HCT116 (cell line): ENCODE measurements at regions not wholly inside any gene's neighbourhood (a gene's known extent, or its start where the extent isn't known, plus 50 kb on each side); places are given as distances from the start of the nearest gene placed in this dataset.

Source experiments
- ATAC-seq: fragments of 200-7000 bp; cut with Tn5 transposase; 2 replicates; pipeline ENCODE4 v1.9.1; 2020; ENCODE audit warnings: mild to moderate bottlenecking, moderate library complexity
- BruUV-seq: library from RNA; stranded (reverse); fragments of 400-500 nt; replicated peaks from 2 replicates; lab custom pipeline; 2021; lab: Mats Ljungman, UMichigan
- CTCF ChIA-PET: fragments of 300-600 bp; sonication (Branson Sonifier 250); formaldehyde crosslinking; loops from one replicate; lab custom pipeline; 2021; ENCODE audit warnings: antibody characterized with exemption; lab: Charles Lee
- POLR2A ChIA-PET: fragments of 300-600, 350-600 bp; sonication (Branson Sonifier 250); formaldehyde crosslinking; loops from one replicate; lab custom pipeline; 2021; ENCODE audit warnings: antibody characterized with exemption; lab: Charles Lee
- RAD21 ChIA-PET, 2 experiments: fragments of 300-600 bp; sonication (Branson Sonifier 250); formaldehyde crosslinking; loops; one replicate each; lab custom pipeline; 2023; ENCODE audit warnings: low total read pairs in 2 of 2; ENCODE audit not compliant: uncharacterized antibody in 2 of 2, unreplicated experiment in 2 of 2, low non-redundant PET in 1 of 2; lab: Charles Lee
- DNase-seq: peaks from one replicate; pipeline ENCODE4 v3.0.0-alpha.2; 2010; ENCODE audit warnings: low read depth, low spot score
- H2AFZ ChIP-seq: fragments of 200-600 bp; shearing (Covaris generic), sonication (generic); 2 replicates; pipeline ENCODE4 v1.6.1; 2017; ENCODE audit warnings: low read depth, mixed run types, mixed read lengths, antibody characterized with exemption, low read length; ENCODE audit not compliant: poor library complexity, severe bottlenecking
- H3K27ac ChIP-seq: 2 replicates; pipeline ENCODE4 v1.5.1; 2012; ENCODE audit warnings: low read depth, low read length
- H3K27me3 ChIP-seq: fragments of 200-600 bp; sonication (generic); 2 replicates; pipeline ENCODE4 v1.6.1; 2016; ENCODE audit warnings: mixed run types, low read length, mixed read lengths; ENCODE audit not compliant: insufficient read depth
- H3K36me3 ChIP-seq, 2 experiments: fragments of 200-500 bp in 1 of 2; fragments of 200-600 bp in 1 of 2; sonication (Bioruptor generic) in 1 of 2; sonication (generic) in 1 of 2; 2 replicates each; pipeline versions ENCODE4 v1.5.1 to v1.6.1; 2014 to 2016; ENCODE audit warnings: low read length in 2 of 2, inconsistent platforms in 1 of 2, mixed read lengths in 1 of 2, mixed run types in 1 of 2; ENCODE audit not compliant: insufficient read depth in 2 of 2, control insufficient read depth in 1 of 2
- H3K4me1 ChIP-seq, 2 experiments: fragments of 200-600 bp in 1 of 2; sonication (generic) in 1 of 2; 2 replicates each; pipeline versions ENCODE4 v1.5.1 to v1.6.1; 2012 to 2017; ENCODE audit warnings: low read length in 2 of 2, inconsistent platforms in 1 of 2, mild to moderate bottlenecking in 1 of 2, mixed read lengths in 1 of 2, mixed run types in 1 of 2, moderate library complexity in 1 of 2; ENCODE audit not compliant: insufficient read depth in 2 of 2, control insufficient read depth in 1 of 2
- H3K4me2 ChIP-seq: fragments of 200-600 bp; sonication (generic); 2 replicates; pipeline ENCODE4 v1.6.1; 2017; ENCODE audit warnings: mixed run types, low read length, mixed read lengths
- H3K4me3 ChIP-seq, 2 experiments: fragments of 200-600 bp in 1 of 2; sonication (generic) in 1 of 2; replicated peaks in 1 of 2; 2 replicates each; pipeline ENCODE4 v1.5.1; 2011 to 2016; ENCODE audit warnings: low read length in 2 of 2, control low read depth in 1 of 2, low read depth in 1 of 2, mild to moderate bottlenecking in 1 of 2, mixed read lengths in 1 of 2, mixed run types in 1 of 2
- H3K79me2 ChIP-seq: fragments of 200-600 bp; sonication (generic); 2 replicates; pipeline ENCODE4 v1.6.1; 2017; ENCODE audit warnings: mild to moderate bottlenecking, mixed run types, low read length, moderate library complexity, mixed read lengths; ENCODE audit not compliant: insufficient read depth
- H3K9ac ChIP-seq: fragments of 200-600 bp; sonication (generic); 2 replicates; pipeline ENCODE4 v1.6.1; 2016; ENCODE audit warnings: low read length, mixed read lengths
- H3K9me2 ChIP-seq: fragments of 200-600 bp; sonication (generic), shearing (Covaris generic); 2 replicates; pipeline ENCODE4 v1.6.1; 2017; ENCODE audit warnings: mixed run types, mild to moderate bottlenecking, moderate library complexity; ENCODE audit not compliant: insufficient read depth
- H3K9me3 ChIP-seq, 2 experiments: fragments of 200-500 bp in 1 of 2; fragments of 200-600 bp in 1 of 2; sonication (Bioruptor generic) in 1 of 2; sonication (generic) in 1 of 2; 2 replicates each; pipeline ENCODE4 v1.6.1; 2014 to 2017; ENCODE audit warnings: low read length in 2 of 2, mixed read lengths in 2 of 2, inconsistent platforms in 1 of 2, low read depth in 1 of 2, mild to moderate bottlenecking in 1 of 2, mixed run types in 1 of 2, moderate library complexity in 1 of 2; ENCODE audit not compliant: control insufficient read depth in 1 of 2, insufficient read depth in 1 of 2
- H4K20me1 ChIP-seq: fragments of 200-600 bp; sonication (generic), shearing (Covaris generic); 2 replicates; pipeline ENCODE4 v1.6.1; 2017; ENCODE audit warnings: mixed run types, mild to moderate bottlenecking, moderate library complexity; ENCODE audit not compliant: insufficient read depth
- ATF3 ChIP-seq: IDR thresholded peaks from 2 replicates; pipeline ENCODE4 v1.6.1; 2012
- CBX3 ChIP-seq: IDR thresholded peaks from 2 replicates; pipeline ENCODE4 v1.6.1; 2012; ENCODE audit warnings: low read depth
- CEBPB ChIP-seq: IDR thresholded peaks from 2 replicates; pipeline ENCODE4 v1.6.1; 2012; ENCODE audit warnings: low read depth
- EGR1 ChIP-seq: IDR thresholded peaks from 2 replicates; pipeline ENCODE4 v1.6.1; 2012; ENCODE audit warnings: low read depth
- ELF1 ChIP-seq: IDR thresholded peaks from 2 replicates; pipeline ENCODE4 v1.6.1; 2012; ENCODE audit warnings: low read depth, borderline replicate concordance
- EZH2 ChIP-seq: fragments of 200-600 bp; sonication (generic); IDR thresholded peaks from 2 replicates; pipeline ENCODE4 v1.6.1; 2017; ENCODE audit warnings: antibody characterized with exemption, mixed run types
- EZH2phosphoT487 ChIP-seq: fragments of 200-600 bp; IDR thresholded peaks from 2 replicates; pipeline ENCODE4 v1.6.1; 2018; ENCODE audit warnings: antibody characterized with exemption, borderline replicate concordance
- FOSL1 ChIP-seq: IDR thresholded peaks from 2 replicates; pipeline ENCODE4 v1.6.1; 2012; ENCODE audit warnings: low read depth
- POLR2A ChIP-seq: IDR thresholded peaks from 2 replicates; pipeline ENCODE4 v1.7.0; 2011; ENCODE audit warnings: borderline replicate concordance; ENCODE audit not compliant: insufficient read depth, insufficient read length; ENCODE audit errors: extremely low read depth
- POLR2AphosphoS5 ChIP-seq: IDR thresholded peaks from 2 replicates; pipeline ENCODE4 v1.6.1; 2011; ENCODE audit warnings: mild to moderate bottlenecking, low read depth, low read length, moderate library complexity
- RAD21 ChIP-seq: IDR thresholded peaks from 2 replicates; pipeline ENCODE4 v1.6.1; 2012; ENCODE audit warnings: low read depth, mild to moderate bottlenecking
- REST ChIP-seq: IDR thresholded peaks from 2 replicates; pipeline ENCODE4 v1.6.1; 2012; ENCODE audit warnings: low read depth
- SIN3A ChIP-seq: IDR thresholded peaks from 2 replicates; pipeline ENCODE4 v1.6.1; 2012; ENCODE audit warnings: low read depth
- SP1 ChIP-seq: IDR thresholded peaks from 2 replicates; pipeline ENCODE4 v1.6.1; 2012; ENCODE audit warnings: low read depth
- TCF7L2 ChIP-seq: IDR thresholded peaks from 2 replicates; pipeline ENCODE4 v1.7.0; 2011; ENCODE audit warnings: borderline replicate concordance, inconsistent platforms; ENCODE audit not compliant: insufficient read depth, insufficient read length; ENCODE audit errors: extremely low read depth
- YY1 ChIP-seq: IDR thresholded peaks from 2 replicates; pipeline ENCODE4 v1.6.1; 2011; ENCODE audit warnings: low read length, low read depth, moderate library complexity, mild to moderate bottlenecking; ENCODE audit not compliant: insufficient replicate concordance; ENCODE audit errors: extremely low read depth
- ZNF274 ChIP-seq: fragments of 200-500 bp; sonication (Bioruptor generic); IDR thresholded peaks from 2 replicates; pipeline ENCODE4 v1.6.1; 2014; ENCODE audit warnings: mild to moderate bottlenecking, low read depth, low read length, inconsistent platforms
- intact Hi-C: fragments of 100-400 bp; cut with micrococcal nuclease; formaldehyde crosslinking; loops from 2 replicates; pipeline ENCODE4 v1.10.0; 2022

- no peak overlapping the region for H3K9ac ChIP-seq
- ChIA-PET RAD21 (no interaction called here), CTCF (no interaction called here), POLR2A (no interaction called here)
- no peaks in the 10 kb centered on the region for H3K4me1 ChIP-seq
- H3K36me3 ChIP-seq, result no peaks in the 10 kb centered on the region
- no peak overlapping the region for H2AFZ ChIP-seq
- intact Hi-C loops, result no loop called here
- no peak for TF ChIP-seq EZH2
- TF ChIP-seq TCF7L2, result no peak
- no peak for TF ChIP-seq CBX3
- no peak for TF ChIP-seq SIN3A
- TF ChIP-seq SP1, result no peak
- DNase-seq (no peak), ATAC-seq (no peak)
- BruUV-seq, result no TSS peak
- no peak overlapping the region for H3K4me3 ChIP-seq
- H3K9me3 ChIP-seq, result no peaks in the 10 kb centered on the region
- no peaks in the 10 kb centered on the region for H3K9me2 ChIP-seq
- no peaks in the 10 kb centered on the region for H3K27me3 ChIP-seq
- H3K79me2 ChIP-seq, result no peaks in the 10 kb centered on the region
- H3K4me2 ChIP-seq, result no peak overlapping the region
- no peaks in the 10 kb centered on the region for H4K20me1 ChIP-seq
- H3K27ac ChIP-seq, result no peak overlapping the region
These were observed 254.6 kb downstream of the GASK1B start for GRCh38 chr4:157918036-157918832.

- H3K4me3 ChIP-seq, result no peak overlapping the region
- no TSS peak for BruUV-seq
- H2AFZ ChIP-seq, result no peak overlapping the region
- no peaks in the 10 kb centered on the region for H3K9me2 ChIP-seq
- no peak for TF ChIP-seq EZH2
- TF ChIP-seq ATF3, result no peak
- TF ChIP-seq ZNF274, result no peak
- TF ChIP-seq POLR2A, result no peak
- no peak for TF ChIP-seq CEBPB
- no peak for TF ChIP-seq ELF1
- TF ChIP-seq RAD21, result no peak
- TF ChIP-seq EZH2phosphoT487, result no peak
- no peak for TF ChIP-seq TCF7L2
- TF ChIP-seq YY1, result no peak
- TF ChIP-seq CBX3, result no peak
- no peak for TF ChIP-seq REST
- no peak for TF ChIP-seq POLR2AphosphoS5
- TF ChIP-seq FOSL1, result no peak
- TF ChIP-seq EGR1, result no peak
- no peaks in the 10 kb centered on the region for H3K9me3 ChIP-seq
- H3K27me3 ChIP-seq, result no peaks in the 10 kb centered on the region
- RAD21 ChIA-PET, result no interaction called here
- CTCF ChIA-PET, result no interaction called here
- no peak overlapping the region for H3K9ac ChIP-seq
- no peak for DNase-seq
- intact Hi-C loops, result no loop called here
- H4K20me1 ChIP-seq, result no peaks in the 10 kb centered on the region
- no peaks in the 10 kb centered on the region for H3K36me3 ChIP-seq
- no peak for ATAC-seq
- no peaks in the 10 kb centered on the region for H3K79me2 ChIP-seq
- H3K4me2 ChIP-seq, result no peak overlapping the region
- no peaks in the 10 kb centered on the region for H3K4me1 ChIP-seq
- no peak overlapping the region for H3K27ac ChIP-seq
- POLR2A ChIA-PET, result no interaction called here
These were observed 260.6 kb downstream of the GASK1B start for GRCh38 chr4:157912212-157912611.
